T-cell (primary cell): ENCODE measurements at regions not wholly inside any gene's neighbourhood (a gene's known extent, or its start where the extent isn't known, plus 50 kb on each side); places are given as distances from the start of the nearest gene placed in this dataset.

ENCODE experiments used
- ATAC-seq, 4 experiments: fragments of 200-7000 bp in 3 of 4; fragments of 150-1000 bp in 1 of 4; cut with Tn5 transposase; replicated peaks in 1 of 4; 1 replicate in 3 of 4; 2 replicates in 1 of 4; pipeline ENCODE4 v1.10.0; 2021; ENCODE audit warnings: moderate library complexity in 3 of 4, mild to moderate bottlenecking in 2 of 4, moderate number of reproducible peaks in 1 of 4
- CTCF ChIA-PET, 2 donors: fragments of 300-600 bp; sonication (Branson Sonifier 250); formaldehyde crosslinking; loops; one replicate each; lab custom pipeline; 2022; ENCODE audit warnings: antibody characterized with exemption in 2 of 2; lab: Charles Lee
- POLR2A ChIA-PET, 2 donors: fragments of 300-600 bp; sonication (Branson Sonifier 250); formaldehyde crosslinking; loops; one replicate each; lab custom pipeline; 2022; ENCODE audit warnings: antibody characterized with exemption in 2 of 2; lab: Charles Lee
- DNase-seq, 35 experiments: peaks; one replicate each; pipeline versions ENCODE4 v3.0.0 to v3.0.0-alpha.2; 2013 to 2023
- H3K27ac ChIP-seq: one replicate; pipeline ENCODE4 v1.5.1; 2013; ENCODE audit warnings: low read length
- H3K27me3 ChIP-seq, 2 experiments: replicated peaks in 1 of 2; 1 replicate in 1 of 2; 2 replicates in 1 of 2; pipeline versions ENCODE4 v1.6.1 to v1.7.0; 2013; ENCODE audit warnings: low read length in 1 of 2, mixed read lengths in 1 of 2; ENCODE audit not compliant: control insufficient read depth in 2 of 2, insufficient read depth in 2 of 2; ENCODE audit errors: extremely low read depth in 1 of 2
- H3K36me3 ChIP-seq, 2 donors: 1 replicate in 1 of 2; 2 replicates in 1 of 2; pipeline versions ENCODE4 v1.6.1 to v1.7.0; 2013; ENCODE audit warnings: low read length in 1 of 2; ENCODE audit not compliant: control insufficient read depth in 2 of 2, insufficient read depth in 1 of 2; ENCODE audit errors: extremely low read depth in 1 of 2
- H3K4me1 ChIP-seq, 2 experiments: 1 replicate in 1 of 2; 2 replicates in 1 of 2; pipeline versions ENCODE4 v1.6.1 to v1.7.0; 2013; ENCODE audit warnings: low read length in 2 of 2, mixed read lengths in 1 of 2; ENCODE audit not compliant: insufficient read depth in 2 of 2, control insufficient read depth in 1 of 2; ENCODE audit errors: extremely low read depth in 1 of 2
- H3K4me3 ChIP-seq, 2 donors: 1 replicate in 1 of 2; 2 replicates in 1 of 2; pipeline versions ENCODE4 v1.5.1 to v1.7.0; 2013; ENCODE audit warnings: mild to moderate bottlenecking in 2 of 2, low read length in 1 of 2, moderate library complexity in 1 of 2; ENCODE audit not compliant: control insufficient read depth in 1 of 2; ENCODE audit errors: extremely low read depth in 1 of 2
- H3K9me3 ChIP-seq: 2 replicates; pipeline ENCODE4 v1.7.0; 2013
- H3K27ac Mint-ChIP-seq, 2 donors: one replicate each; pipeline ENCODE4 v1.8.0; 2020 to 2021; ENCODE audit warnings: mild to moderate bottlenecking in 2 of 2, mixed read lengths in 2 of 2
- H3K27me3 Mint-ChIP-seq, 2 donors: one replicate each; pipeline ENCODE4 v1.8.0; 2021 to 2022; ENCODE audit warnings: mixed read lengths in 2 of 2
- H3K36me3 Mint-ChIP-seq: one replicate; pipeline ENCODE4 v1.8.0; 2021; ENCODE audit warnings: mixed read lengths
- H3K4me1 Mint-ChIP-seq, 3 donors: one replicate each; pipeline ENCODE4 v1.8.0; 2020 to 2022; ENCODE audit warnings: mixed read lengths in 3 of 3, mild to moderate bottlenecking in 1 of 3
- H3K4me3 Mint-ChIP-seq, 3 donors: one replicate each; pipeline ENCODE4 v1.8.0; 2020 to 2022; ENCODE audit warnings: mild to moderate bottlenecking in 3 of 3, mixed read lengths in 3 of 3, moderate library complexity in 3 of 3
- H3K9me3 Mint-ChIP-seq, 3 donors: one replicate each; pipeline ENCODE4 v1.8.0; 2020 to 2022; ENCODE audit warnings: mixed read lengths in 3 of 3
- WGBS: methylation state at CpG from one replicate; pipeline ENCODE4 v1.1.5; 2013; ENCODE audit warnings: missing lambda C conversion rate; ENCODE audit not compliant: insufficient coverage; 5-methylcytosine and 5-hydroxymethylcytosine counted together

GRCh38 chr2:8003462-8004075, 678.3 kb upstream of the ID2 start:
- no peaks in the 10 kb centered on the region for H3K9me3 ChIP-seq
- H3K27me3 ChIP-seq: no peaks in the 10 kb centered on the region
- no peaks in the 10 kb centered on the region for H3K9me3 Mint-ChIP-seq
- no peak overlapping the region for H3K27ac Mint-ChIP-seq
- no peaks in the 10 kb centered on the region for H3K4me1 ChIP-seq
- H3K36me3 Mint-ChIP-seq: no peaks in the 10 kb centered on the region
- no peak overlapping the region for H3K4me3 Mint-ChIP-seq
- ChIA-PET CTCF (interaction anchor here in 1 of 2 donors (0.6 kb wide), 1 partner anchor 44 kb away, joined by 3 read pairs; no protein-coding TSS in a partner anchor), POLR2A (no interaction called here)
- DNase-seq (no peak), ATAC-seq (no peak)
- no peaks in the 10 kb centered on the region for H3K27me3 Mint-ChIP-seq
- H3K27ac ChIP-seq: no peak overlapping the region
- no peaks in the 10 kb centered on the region for H3K36me3 ChIP-seq
- no peaks in the 10 kb centered on the region for H3K4me1 Mint-ChIP-seq
- WGBS: 98% methylated on average over 8 of the region's 13 CpGs
- no peak overlapping the region for H3K4me3 ChIP-seq

GRCh38 chr2:8004250-8004681, 677.6 kb upstream of the ID2 start:
- H3K27me3 Mint-ChIP-seq: no peaks in the 10 kb centered on the region
- Histone ChIP-seq H3K27me3 (no peaks in the 10 kb centered on the region), H3K4me3 (no peak overlapping the region), H3K9me3 (no peaks in the 10 kb centered on the region), H3K36me3 (no peaks in the 10 kb centered on the region), H3K4me1 (no peaks in the 10 kb centered on the region), H3K27ac (no peak overlapping the region)
- DNase-seq: no peak
- ChIA-PET CTCF (no interaction called here), POLR2A (no interaction called here)
- no peak overlapping the region for H3K4me3 Mint-ChIP-seq
- H3K36me3 Mint-ChIP-seq: no peaks in the 10 kb centered on the region
- H3K27ac Mint-ChIP-seq: no peak overlapping the region
- no peak for ATAC-seq
- no peaks in the 10 kb centered on the region for H3K9me3 Mint-ChIP-seq
- H3K4me1 Mint-ChIP-seq: no peaks in the 10 kb centered on the region
- 0% methylated on average over 1 of the region's 4 CpGs for WGBS

GRCh38 chr2:8006181-8006580, 675.7 kb upstream of the ID2 start:
- ATAC-seq (no peak), DNase-seq (no peak)
- no peaks in the 10 kb centered on the region for H3K36me3 Mint-ChIP-seq
- H3K9me3 Mint-ChIP-seq: no peaks in the 10 kb centered on the region
- Histone ChIP-seq H3K27me3 (peaks cover 0 to 3% of the 10 kb centered on the region in 2 experiments), H3K4me1 (no peaks in the 10 kb centered on the region), H3K36me3 (no peaks in the 10 kb centered on the region), H3K9me3 (no peaks in the 10 kb centered on the region), H3K27ac (no peak overlapping the region), H3K4me3 (no peak overlapping the region)
- no peak overlapping the region for H3K4me3 Mint-ChIP-seq
- H3K4me1 Mint-ChIP-seq: no peaks in the 10 kb centered on the region
- H3K27me3 Mint-ChIP-seq: no peaks in the 10 kb centered on the region
- H3K27ac Mint-ChIP-seq: no peak overlapping the region
- POLR2A ChIA-PET: no interaction called here
- CTCF ChIA-PET: interaction anchor here in 1 of 2 donors (0.6 kb wide), 1 partner anchor 676 kb away, joined by 4 read pairs; the partner anchor contains the start of gene ID2

GRCh38 chr2:8006626-8007025, 675.2 kb upstream of the ID2 start:
- no peaks in the 10 kb centered on the region for H3K4me1 ChIP-seq
- no peaks in the 10 kb centered on the region for H3K9me3 ChIP-seq
- DNase-seq (no peak), ATAC-seq (no peak)
- H3K4me3 ChIP-seq: no peak overlapping the region
- H3K36me3 ChIP-seq: no peaks in the 10 kb centered on the region
- POLR2A ChIA-PET: no interaction called here
- Mint-ChIP-seq H3K27me3 (no peaks in the 10 kb centered on the region), H3K27ac (no peak overlapping the region), H3K36me3 (no peaks in the 10 kb centered on the region), H3K4me3 (no peak overlapping the region), H3K4me1 (no peaks in the 10 kb centered on the region), H3K9me3 (no peaks in the 10 kb centered on the region)
- peaks cover 0 to 3% of the 10 kb centered on the region in 2 experiments for H3K27me3 ChIP-seq
- CTCF ChIA-PET: interaction anchor here in 1 of 2 donors (0.6 kb wide), 1 partner anchor 675 kb away, joined by 4 read pairs; the partner anchor contains the start of gene ID2
- no peak overlapping the region for H3K27ac ChIP-seq
- WGBS: 100% methylated on average over 1 of the region's 3 CpGs

GRCh38 chr2:8009010-8009597, 672.8 kb upstream of the ID2 start:
- Histone ChIP-seq H3K27me3 (peaks cover 0 to 9% of the 10 kb centered on the region in 2 experiments), H3K4me3 (no peak overlapping the region), H3K4me1 (no peaks in the 10 kb centered on the region), H3K27ac (no peak overlapping the region), H3K36me3 (no peaks in the 10 kb centered on the region), H3K9me3 (no peaks in the 10 kb centered on the region)
- Mint-ChIP-seq H3K27ac (no peak overlapping the region), H3K9me3 (no peaks in the 10 kb centered on the region), H3K36me3 (no peaks in the 10 kb centered on the region), H3K27me3 (no peaks in the 10 kb centered on the region), H3K4me1 (no peaks in the 10 kb centered on the region), H3K4me3 (no peak overlapping the region)
- no peak for DNase-seq
- no peak for ATAC-seq
- CTCF ChIA-PET: no interaction called here
- WGBS: 89% methylated on average over 3 of the region's 11 CpGs
- POLR2A ChIA-PET: no interaction called here

GRCh38 chr2:8015848-8016600, 665.8 kb upstream of the ID2 start:
- CTCF ChIA-PET: no interaction called here
- Histone ChIP-seq H3K4me1 (no peaks in the 10 kb centered on the region), H3K9me3 (no peaks in the 10 kb centered on the region), H3K27ac (no peak overlapping the region), H3K27me3 (peaks cover 0 to 6% of the 10 kb centered on the region in 2 experiments), H3K36me3 (no peaks in the 10 kb centered on the region), H3K4me3 (no peak overlapping the region)
- no peaks in the 10 kb centered on the region for H3K9me3 Mint-ChIP-seq
- 95% methylated on average over 3 of the region's 7 CpGs for WGBS
- no peaks in the 10 kb centered on the region for H3K36me3 Mint-ChIP-seq
- no peaks in the 10 kb centered on the region for H3K4me1 Mint-ChIP-seq
- no peak for ATAC-seq
- POLR2A ChIA-PET: no interaction called here
- H3K27ac Mint-ChIP-seq: no peak overlapping the region
- no peak overlapping the region for H3K4me3 Mint-ChIP-seq
- no peak for DNase-seq
- H3K27me3 Mint-ChIP-seq: no peaks in the 10 kb centered on the region
